ENCODE measurements at regions not wholly inside any gene's neighbourhood (a gene's known extent, or its start where the extent isn't known, plus 50 kb on each side); places are given as distances from the start of the nearest gene placed in this dataset.

GRCh38 chr2:4190548-4190947 is 487.2 kb downstream of the DCDC2C start:
- TF ChIP-seq, protein P1, sequence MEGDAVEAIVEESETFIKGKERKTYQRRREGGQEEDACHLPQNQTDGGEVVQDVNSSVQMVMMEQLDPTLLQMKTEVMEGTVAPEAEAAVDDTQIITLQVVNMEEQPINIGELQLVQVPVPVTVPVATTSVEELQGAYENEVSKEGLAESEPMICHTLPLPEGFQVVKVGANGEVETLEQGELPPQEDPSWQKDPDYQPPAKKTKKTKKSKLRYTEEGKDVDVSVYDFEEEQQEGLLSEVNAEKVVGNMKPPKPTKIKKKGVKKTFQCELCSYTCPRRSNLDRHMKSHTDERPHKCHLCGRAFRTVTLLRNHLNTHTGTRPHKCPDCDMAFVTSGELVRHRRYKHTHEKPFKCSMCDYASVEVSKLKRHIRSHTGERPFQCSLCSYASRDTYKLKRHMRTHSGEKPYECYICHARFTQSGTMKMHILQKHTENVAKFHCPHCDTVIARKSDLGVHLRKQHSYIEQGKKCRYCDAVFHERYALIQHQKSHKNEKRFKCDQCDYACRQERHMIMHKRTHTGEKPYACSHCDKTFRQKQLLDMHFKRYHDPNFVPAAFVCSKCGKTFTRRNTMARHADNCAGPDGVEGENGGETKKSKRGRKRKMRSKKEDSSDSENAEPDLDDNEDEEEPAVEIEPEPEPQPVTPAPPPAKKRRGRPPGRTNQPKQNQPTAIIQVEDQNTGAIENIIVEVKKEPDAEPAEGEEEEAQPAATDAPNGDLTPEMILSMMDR (IDR thresholded peaks at IDR 0.05 in 2 of 3, conservative IDR thresholded peaks at IDR 0.05 in 1 of 3; ENCODE audit: control insufficient read depth in 2 of 3, extremely low read depth in 1 of 3, insufficient read depth in 1 of 3, low read depth in 3 of 3, low read length in 3 of 3) = no peak
- TF ChIP-seq EP300 (IDR thresholded peaks at IDR 0.05; ENCODE audit: borderline replicate concordance in 1 of 2, control insufficient read depth in 1 of 2, low read depth in 2 of 2, low read length in 2 of 2) (no peak), HCFC1 (IDR thresholded peaks at IDR 0.05; ENCODE audit: low read length) (no peak), POLR2A (IDR thresholded peaks at IDR 0.05; ENCODE audit: low read depth, low read length) (no peak), FOS (IDR thresholded peaks at IDR 0.05; ENCODE audit: borderline replicate concordance, extremely low read depth, insufficient read length) (no peak), RAD21 (IDR thresholded peaks at IDR 0.05; ENCODE audit: insufficient read depth, low read depth, low read length) (no peak), MYC (IDR thresholded peaks at IDR 0.05; ENCODE audit: insufficient read depth, insufficient read length, insufficient replicate concordance, low read length, severe bottlenecking) (no peak), CEBPB (IDR thresholded peaks at IDR 0.05; ENCODE audit: borderline replicate concordance in 1 of 2, low read depth in 2 of 2, low read length in 2 of 2) (no peak), ETV6 (conservative IDR thresholded peaks at IDR 0.05 in 1 of 2, IDR thresholded peaks at IDR 0.05 in 1 of 2; ENCODE audit: borderline replicate concordance in 1 of 2, low read depth in 1 of 2) (no peak), ZNF384 (IDR thresholded peaks at IDR 0.05; ENCODE audit: borderline replicate concordance, low read depth, low read length) (no peak)
- TF ChIP-seq, protein P2, sequence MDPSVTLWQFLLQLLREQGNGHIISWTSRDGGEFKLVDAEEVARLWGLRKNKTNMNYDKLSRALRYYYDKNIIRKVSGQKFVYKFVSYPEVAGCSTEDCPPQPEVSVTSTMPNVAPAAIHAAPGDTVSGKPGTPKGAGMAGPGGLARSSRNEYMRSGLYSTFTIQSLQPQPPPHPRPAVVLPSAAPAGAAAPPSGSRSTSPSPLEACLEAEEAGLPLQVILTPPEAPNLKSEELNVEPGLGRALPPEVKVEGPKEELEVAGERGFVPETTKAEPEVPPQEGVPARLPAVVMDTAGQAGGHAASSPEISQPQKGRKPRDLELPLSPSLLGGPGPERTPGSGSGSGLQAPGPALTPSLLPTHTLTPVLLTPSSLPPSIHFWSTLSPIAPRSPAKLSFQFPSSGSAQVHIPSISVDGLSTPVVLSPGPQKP (IDR thresholded peaks at IDR 0.05; ENCODE audit: low read depth, low read length) = no peak
- TF ChIP-seq, protein P3, sequence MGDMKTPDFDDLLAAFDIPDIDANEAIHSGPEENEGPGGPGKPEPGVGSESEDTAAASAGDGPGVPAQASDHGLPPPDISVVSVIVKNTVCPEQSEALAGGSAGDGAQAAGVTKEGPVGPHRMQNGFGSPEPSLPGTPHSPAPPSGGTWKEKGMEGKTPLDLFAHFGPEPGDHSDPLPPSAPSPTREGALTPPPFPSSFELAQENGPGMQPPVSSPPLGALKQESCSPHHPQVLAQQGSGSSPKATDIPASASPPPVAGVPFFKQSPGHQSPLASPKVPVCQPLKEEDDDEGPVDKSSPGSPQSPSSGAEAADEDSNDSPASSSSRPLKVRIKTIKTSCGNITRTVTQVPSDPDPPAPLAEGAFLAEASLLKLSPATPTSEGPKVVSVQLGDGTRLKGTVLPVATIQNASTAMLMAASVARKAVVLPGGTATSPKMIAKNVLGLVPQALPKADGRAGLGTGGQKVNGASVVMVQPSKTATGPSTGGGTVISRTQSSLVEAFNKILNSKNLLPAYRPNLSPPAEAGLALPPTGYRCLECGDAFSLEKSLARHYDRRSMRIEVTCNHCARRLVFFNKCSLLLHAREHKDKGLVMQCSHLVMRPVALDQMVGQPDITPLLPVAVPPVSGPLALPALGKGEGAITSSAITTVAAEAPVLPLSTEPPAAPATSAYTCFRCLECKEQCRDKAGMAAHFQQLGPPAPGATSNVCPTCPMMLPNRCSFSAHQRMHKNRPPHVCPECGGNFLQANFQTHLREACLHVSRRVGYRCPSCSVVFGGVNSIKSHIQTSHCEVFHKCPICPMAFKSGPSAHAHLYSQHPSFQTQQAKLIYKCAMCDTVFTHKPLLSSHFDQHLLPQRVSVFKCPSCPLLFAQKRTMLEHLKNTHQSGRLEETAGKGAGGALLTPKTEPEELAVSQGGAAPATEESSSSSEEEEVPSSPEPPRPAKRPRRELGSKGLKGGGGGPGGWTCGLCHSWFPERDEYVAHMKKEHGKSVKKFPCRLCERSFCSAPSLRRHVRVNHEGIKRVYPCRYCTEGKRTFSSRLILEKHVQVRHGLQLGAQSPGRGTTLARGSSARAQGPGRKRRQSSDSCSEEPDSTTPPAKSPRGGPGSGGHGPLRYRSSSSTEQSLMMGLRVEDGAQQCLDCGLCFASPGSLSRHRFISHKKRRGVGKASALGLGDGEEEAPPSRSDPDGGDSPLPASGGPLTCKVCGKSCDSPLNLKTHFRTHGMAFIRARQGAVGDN (IDR thresholded peaks at IDR 0.05) = no peak

Measured in GM12878 (cell line).